Ectodermal cell (in vitro differentiated cells): ENCODE measurements at regions not wholly inside any gene's neighbourhood (a gene's known extent, or its start where the extent isn't known, plus 50 kb on each side); places are given as distances from the start of the nearest gene placed in this dataset.
"Not testable (repeated sequence)": the region's sequence is repeated elsewhere in the genome, so short reads cannot be mapped to it uniquely, and the experiment has no call there.

Experiments used
- H3K27ac ChIP-seq: 2 replicates; pipeline ENCODE4 v1.7.0; 2013; ENCODE audit warnings: mild to moderate bottlenecking, low read depth, low read length; ENCODE audit not compliant: insufficient read depth, poor library complexity, severe bottlenecking
- H3K27me3 ChIP-seq: 2 replicates; pipeline ENCODE4 v1.7.0; 2013; ENCODE audit warnings: mild to moderate bottlenecking, low read length; ENCODE audit not compliant: insufficient read depth, control insufficient read depth, poor library complexity, severe bottlenecking
- H3K36me3 ChIP-seq: one replicate; pipeline ENCODE4 v1.7.0; 2013; ENCODE audit warnings: low read length; ENCODE audit not compliant: control insufficient read depth, insufficient read depth
- H3K4me1 ChIP-seq: one replicate; pipeline ENCODE4 v1.7.0; 2013; ENCODE audit warnings: low read length; ENCODE audit not compliant: control insufficient read depth, insufficient read depth
- H3K4me3 ChIP-seq: 2 replicates; pipeline ENCODE4 v1.7.0; 2013; ENCODE audit warnings: low read depth, low read length, control low read depth; ENCODE audit not compliant: insufficient read depth
- H3K9me3 ChIP-seq: 2 replicates; pipeline ENCODE4 v1.7.0; 2013; ENCODE audit warnings: mild to moderate bottlenecking, low read length, moderate library complexity; ENCODE audit not compliant: control insufficient read depth
- WGBS, 2 experiments: methylation state at CpG; one replicate each; pipeline ENCODE4 v1.1.7; 2013; ENCODE audit warnings: missing lambda C conversion rate in 2 of 2; 5-methylcytosine and 5-hydroxymethylcytosine counted together

DNA sequence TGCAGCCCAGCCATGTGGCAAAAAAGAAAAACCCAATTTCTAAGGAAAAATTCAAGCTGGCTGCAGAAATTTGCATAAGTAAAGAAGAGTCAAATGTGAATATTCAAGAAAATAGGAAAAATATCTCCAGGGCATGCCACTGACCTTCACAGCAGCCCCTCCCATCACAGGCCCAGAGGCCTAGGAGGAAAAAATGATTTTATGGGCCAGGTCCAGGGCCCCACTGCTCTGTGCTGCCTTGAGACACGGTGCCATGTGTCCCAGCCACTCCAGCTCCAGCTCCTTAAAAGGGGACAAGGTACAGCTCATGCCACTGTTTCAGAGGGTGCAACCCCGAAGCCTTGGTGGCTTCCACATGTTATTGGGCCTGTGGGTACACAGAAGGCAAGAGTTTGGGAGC is 182.7 kb upstream of the FGF16 start:
- no peak overlapping the region for H3K4me3 ChIP-seq
- H3K9me3 ChIP-seq: no peaks in the 10 kb centered on the region
- no peaks in the 10 kb centered on the region for H3K27me3 ChIP-seq
- no peaks in the 10 kb centered on the region for H3K4me1 ChIP-seq
- no peak overlapping the region for H3K27ac ChIP-seq
- WGBS, 2 experiments: 72 to 77% methylated on average over 2 of the region's 2 CpGs
- no peaks in the 10 kb centered on the region for H3K36me3 ChIP-seq

- Histone ChIP-seq H3K36me3 (no peaks in the 10 kb centered on the region), H3K9me3 (no peaks in the 10 kb centered on the region), H3K4me3 (no peak overlapping the region), H3K27ac (no peak overlapping the region), H3K4me1 (no peaks in the 10 kb centered on the region), H3K27me3 (no peaks in the 10 kb centered on the region)
- 86 to 88% methylated on average over 1 of the region's 1 CpG for WGBS, 2 experiments
These were observed 171.8 kb upstream of the FGF16 start for GRCh38 chrX:77275392-77275791.

GRCh38 chrX:77276742-77277141 is 170.4 kb upstream of the FGF16 start:
- Histone ChIP-seq H3K27ac (no peak overlapping the region), H3K4me3 (no peak overlapping the region), H3K4me1 (no peaks in the 10 kb centered on the region), H3K9me3 (no peaks in the 10 kb centered on the region), H3K36me3 (no peaks in the 10 kb centered on the region), H3K27me3 (no peaks in the 10 kb centered on the region)
- WGBS, 2 experiments: 50 to 79% methylated on average over 1 of the region's 1 CpG

GRCh38 chrX:77277911-77278310 is 169.3 kb upstream of the FGF16 start:
- WGBS, 2 experiments: 78 to 88% methylated on average over 1 of the region's 2 CpGs
- Histone ChIP-seq H3K36me3 (no peaks in the 10 kb centered on the region), H3K27ac (no peak overlapping the region), H3K27me3 (no peaks in the 10 kb centered on the region), H3K4me1 (no peaks in the 10 kb centered on the region), H3K4me3 (no peak overlapping the region), H3K9me3 (no peaks in the 10 kb centered on the region)

DNA sequence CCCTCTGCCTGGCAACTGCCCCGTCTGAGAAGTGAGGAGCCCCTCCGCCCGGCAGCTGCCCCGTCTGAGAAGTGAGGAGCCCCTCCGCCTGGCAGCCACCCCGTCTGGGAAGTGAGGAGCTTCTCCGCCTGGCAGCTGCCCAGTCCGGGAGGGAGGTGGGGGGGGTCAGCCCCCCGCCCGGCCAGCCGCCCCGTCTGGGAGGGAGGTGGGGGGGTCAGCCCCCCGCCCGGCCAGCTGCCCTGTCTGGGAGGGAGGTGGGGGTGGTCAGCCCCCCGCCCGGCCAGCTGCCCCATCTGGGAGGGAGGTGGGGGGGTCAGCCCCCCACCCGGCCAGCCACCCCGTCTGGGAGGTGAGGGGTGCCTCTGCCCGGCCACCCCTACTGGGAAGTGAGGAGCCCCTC is 167.8 kb upstream of the FGF16 start:
- H3K4me3 ChIP-seq, H3K9me3 ChIP-seq, H3K4me1 ChIP-seq, H3K36me3 ChIP-seq, H3K27ac ChIP-seq, H3K27me3 ChIP-seq: not testable (repeated sequence)
- WGBS, 2 experiments: 97 to 100% methylated on average over 1 to 11 of the region's 19 CpGs

DNA sequence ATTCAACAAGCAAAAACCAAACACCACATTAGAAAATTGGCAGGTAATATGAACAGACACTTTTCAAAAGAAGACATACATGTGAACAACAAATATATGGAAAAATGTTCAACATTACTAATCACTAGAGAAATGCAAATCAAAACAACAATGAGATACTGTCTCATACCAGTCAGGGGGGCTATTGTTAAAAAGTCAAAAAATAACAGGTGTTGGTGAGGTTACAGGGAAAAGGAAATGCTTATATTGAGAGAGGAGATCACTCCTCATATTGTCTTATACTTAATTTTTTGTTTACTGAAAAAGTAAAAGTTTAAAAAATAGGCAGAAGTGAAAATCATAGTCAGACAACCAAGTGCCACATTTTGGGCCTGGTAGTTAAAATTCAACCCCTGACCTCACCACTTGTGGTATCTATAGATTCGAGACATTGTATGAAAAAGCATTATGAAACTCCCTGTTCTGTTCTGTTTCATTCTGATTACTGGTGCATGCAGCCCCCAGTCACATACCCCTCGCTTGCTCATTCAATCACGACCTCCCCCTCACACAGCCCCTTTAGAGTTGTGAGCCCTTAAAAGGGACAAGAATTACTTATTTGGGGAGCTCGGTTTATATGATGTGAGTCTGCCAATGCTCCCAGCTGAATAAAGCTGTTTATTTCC is 153.7 kb upstream of the FGF16 start:
- H3K27ac ChIP-seq: no peak overlapping the region
- no peak overlapping the region for H3K4me3 ChIP-seq
- no peaks in the 10 kb centered on the region for H3K4me1 ChIP-seq
- H3K27me3 ChIP-seq: no peaks in the 10 kb centered on the region
- H3K9me3 ChIP-seq: no peaks in the 10 kb centered on the region
- 87 to 100% methylated on average over 3 to 4 of the region's 4 CpGs for WGBS, 2 experiments
- H3K36me3 ChIP-seq: no peaks in the 10 kb centered on the region

DNA sequence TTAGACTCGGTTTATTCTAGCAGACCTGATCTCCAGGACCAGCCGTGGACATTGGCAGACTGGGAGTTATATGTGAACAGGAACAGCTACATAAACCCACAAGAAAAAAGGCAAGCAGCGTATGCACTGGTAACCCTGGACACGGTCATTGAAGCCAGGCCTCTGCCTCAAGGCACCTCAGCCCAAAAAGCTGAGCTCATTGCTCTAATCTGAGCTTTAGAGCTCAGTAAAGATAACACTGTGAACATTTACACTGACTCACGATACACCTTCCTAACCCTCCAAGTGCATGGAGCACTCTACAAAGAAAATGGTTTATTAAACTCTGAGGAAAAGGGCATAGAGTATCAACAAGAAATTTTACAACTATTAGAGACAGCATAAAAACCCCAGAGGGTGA is 148.9 kb upstream of the FGF16 start:
- Histone ChIP-seq H3K27ac (no peak overlapping the region), H3K9me3 (no peaks in the 10 kb centered on the region), H3K36me3 (no peaks in the 10 kb centered on the region), H3K4me1 (no peaks in the 10 kb centered on the region), H3K27me3 (no peaks in the 10 kb centered on the region), H3K4me3 (no peak overlapping the region)
- WGBS, 2 experiments: 93 to 94% methylated on average over 3 to 5 of the region's 5 CpGs

DNA sequence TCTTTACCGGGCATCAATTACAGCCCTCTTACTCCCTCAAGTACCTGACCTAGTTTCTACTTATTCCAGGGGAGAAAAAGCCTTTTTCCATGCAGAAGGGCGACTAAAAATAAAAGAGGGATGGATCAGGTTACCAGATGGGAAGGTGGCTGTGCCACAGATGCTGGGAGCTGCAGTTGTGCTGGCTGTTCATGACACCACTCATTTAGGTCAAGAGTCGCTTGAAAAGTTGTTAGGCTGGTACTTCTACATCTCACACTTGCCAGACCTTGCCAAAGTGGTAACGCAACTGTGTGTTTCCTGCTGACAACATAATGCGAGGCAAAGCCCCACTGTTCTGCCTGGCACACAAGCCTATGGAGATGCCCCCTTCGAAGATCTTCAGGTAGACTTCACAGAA is 148.4 kb upstream of the FGF16 start:
- Histone ChIP-seq H3K27ac (no peak overlapping the region), H3K4me3 (no peak overlapping the region), H3K9me3 (no peaks in the 10 kb centered on the region), H3K27me3 (no peaks in the 10 kb centered on the region), H3K4me1 (no peaks in the 10 kb centered on the region), H3K36me3 (no peaks in the 10 kb centered on the region)
- WGBS, 2 experiments: 84 to 91% methylated on average over 6 of the region's 6 CpGs

DNA sequence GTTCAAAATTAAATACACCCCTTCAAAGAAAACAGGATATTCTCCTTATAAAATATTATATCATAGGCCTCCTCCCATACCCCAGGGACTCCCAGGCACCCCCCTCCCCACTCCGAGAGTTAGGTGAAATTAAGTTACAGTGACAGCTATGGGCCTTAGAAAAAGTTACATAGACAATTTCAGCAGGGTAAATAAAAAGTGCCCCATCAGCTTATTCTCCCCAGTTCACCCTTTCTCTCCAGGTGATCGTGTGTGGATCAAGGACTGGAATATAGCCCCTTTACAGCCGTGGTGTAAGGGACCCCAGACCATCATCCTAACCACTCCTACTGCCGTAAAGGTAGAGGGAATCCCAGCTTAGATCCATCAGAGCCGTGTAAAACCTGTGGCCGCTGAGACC is 147.6 kb upstream of the FGF16 start:
- Histone ChIP-seq H3K27me3 (no peaks in the 10 kb centered on the region), H3K4me1 (no peaks in the 10 kb centered on the region), H3K4me3 (no peak overlapping the region), H3K36me3 (no peaks in the 10 kb centered on the region), H3K9me3 (no peaks in the 10 kb centered on the region), H3K27ac (no peak overlapping the region)
- WGBS, 2 experiments: 95 to 98% methylated on average over 5 to 6 of the region's 6 CpGs

DNA sequence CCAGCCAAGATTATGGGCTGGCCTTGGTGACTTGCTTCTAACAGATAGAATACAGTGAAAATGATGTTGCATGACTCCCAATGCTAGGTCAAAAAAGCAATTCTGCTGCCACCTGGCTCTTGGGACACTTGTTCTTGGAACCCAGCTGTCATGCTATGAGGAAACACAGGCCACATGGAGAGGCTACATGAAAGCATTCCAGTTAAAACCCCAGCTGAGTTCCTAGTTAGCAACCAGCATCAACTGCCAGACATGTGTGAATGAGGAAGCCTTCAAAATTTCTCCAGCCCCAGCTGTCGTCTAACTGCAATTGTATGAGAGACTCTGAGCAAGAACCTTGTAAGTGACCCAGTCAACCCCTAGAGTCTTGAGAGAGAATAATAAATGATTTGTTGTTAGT is 105.2 kb upstream of the FGF16 start:
- Histone ChIP-seq H3K4me3 (no peak overlapping the region), H3K27me3 (no peaks in the 10 kb centered on the region), H3K4me1 (no peaks in the 10 kb centered on the region), H3K9me3 (no peaks in the 10 kb centered on the region), H3K36me3 (no peaks in the 10 kb centered on the region), H3K27ac (no peak overlapping the region)
- WGBS, 2 experiments: 18 to 22% methylated on average over 1 of the region's 1 CpG

DNA sequence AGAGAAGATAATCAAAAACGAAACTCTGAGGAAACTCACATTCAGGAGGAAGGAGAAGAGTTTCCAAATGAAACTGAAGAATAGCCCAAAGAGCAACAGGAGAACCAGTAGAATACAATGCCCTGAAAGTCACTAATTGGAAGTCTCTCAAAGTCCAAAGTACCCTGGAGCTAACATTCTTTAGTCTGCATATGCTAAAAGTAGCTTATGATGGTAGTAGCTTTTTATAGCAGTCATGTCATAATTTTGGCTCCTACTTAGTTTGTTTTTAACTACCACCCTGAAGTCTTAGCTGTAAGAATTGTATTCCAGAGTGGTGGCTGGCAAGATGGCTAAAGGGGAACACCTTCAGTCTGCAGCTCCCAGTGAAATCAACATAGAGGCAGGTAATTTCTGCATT is 100.3 kb upstream of the FGF16 start:
- H3K27me3 ChIP-seq: no peaks in the 10 kb centered on the region
- H3K9me3 ChIP-seq: no peaks in the 10 kb centered on the region
- no peaks in the 10 kb centered on the region for H3K36me3 ChIP-seq
- no peak overlapping the region for H3K27ac ChIP-seq
- no peak overlapping the region for H3K4me3 ChIP-seq
- 90 to 97% methylated on average over 1 of the region's 1 CpG for WGBS, 2 experiments
- H3K4me1 ChIP-seq: no peaks in the 10 kb centered on the region
